GM20000 (cell line): ENCODE measurements at regions not wholly inside any gene's neighbourhood (a gene's known extent, or its start where the extent isn't known, plus 50 kb on each side); places are given as distances from the start of the nearest gene placed in this dataset.

Experiments
- DNase-seq: peaks from one replicate; pipeline ENCODE4 v3.0.0; 2012; ENCODE audit warnings: low spot score
- CTCF ChIP-seq: IDR thresholded peaks from 2 replicates; pipeline ENCODE4 v1.5.1; 2012; ENCODE audit warnings: mild to moderate bottlenecking, control low read depth; ENCODE audit errors: extremely low read depth, missing control alignments

- DNase-seq, result no peak
- TF ChIP-seq CTCF, result no peak
Observed at GRCh38 chr4:20319825-20320612, 68.3 kb downstream of the SLIT2 start.

- DNase-seq, result no peak
- TF ChIP-seq CTCF, result no peak
Observed at GRCh38 chr4:20323991-20324390, 72.3 kb downstream of the SLIT2 start.

GRCh38 chr4:20326460-20326859, 74.8 kb downstream of the SLIT2 start:
- TF ChIP-seq CTCF, result no peak
- DNase-seq, result no peak

- no peak for TF ChIP-seq CTCF
- no peak for DNase-seq
Observed at GRCh38 chr4:20326977-20327376, 75.3 kb downstream of the SLIT2 start.

- no peak for TF ChIP-seq CTCF
- DNase-seq, result no peak
Observed at GRCh38 chr4:20327808-20328207, 76.1 kb downstream of the SLIT2 start.

- no peak for TF ChIP-seq CTCF
- no peak for DNase-seq
Observed at GRCh38 chr4:20331642-20332041, 79.9 kb downstream of the SLIT2 start.

GRCh38 chr4:20333141-20333715, 81.5 kb downstream of the SLIT2 start:
- TF ChIP-seq CTCF, result no peak
- no peak for DNase-seq
